ENCODE measurements at regions not wholly inside any gene's neighbourhood (a gene's known extent, or its start where the extent isn't known, plus 50 kb on each side); places are given as distances from the start of the nearest gene placed in this dataset.

DNA sequence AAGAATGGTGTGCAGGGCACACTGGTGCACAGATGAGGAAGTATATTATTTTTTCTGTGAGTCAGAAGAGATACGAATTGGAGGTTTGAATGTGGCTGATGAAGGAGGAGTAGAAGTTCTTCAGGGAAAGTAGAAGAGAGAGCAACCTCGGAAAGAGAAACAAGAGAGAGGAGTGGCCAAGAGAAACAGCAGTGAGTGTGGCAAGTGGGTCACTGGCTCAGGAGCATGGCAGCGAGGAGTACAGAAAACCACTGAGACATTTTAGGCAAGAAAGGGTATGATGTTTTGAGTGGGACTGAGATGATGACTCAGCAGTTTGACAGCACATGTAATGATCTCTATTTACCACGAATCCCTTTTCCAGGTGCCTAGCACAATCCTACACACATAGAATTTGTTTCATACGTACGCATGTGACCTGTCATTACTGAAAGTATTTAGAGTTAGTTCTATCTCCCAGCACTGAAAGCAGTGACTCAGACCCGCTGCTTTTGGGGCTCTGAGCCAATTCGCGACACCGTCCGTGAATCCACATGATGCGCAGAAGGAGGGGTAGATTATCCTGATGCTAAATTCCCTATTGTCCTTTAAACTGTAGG lies 915.4 kb downstream of the DCDC2C start:
- TF ChIP-seq ZNF274 (IDR thresholded peaks at IDR 0.05; ENCODE audit: low read depth, low read length), result no peak
- TF ChIP-seq YY1 (IDR thresholded peaks at IDR 0.05; ENCODE audit: insufficient read depth, insufficient read length), result no peak
- TF ChIP-seq SUZ12 (IDR thresholded peaks at IDR 0.05; ENCODE audit: extremely low read depth, insufficient read depth, insufficient read length), result no peak
